NCI-H345 treated with DMSO at 0.1 percent for 48 hours (cell line): ENCODE measurements at regions not wholly inside any gene's neighbourhood (a gene's known extent, or its start where the extent isn't known, plus 50 kb on each side); places are given as distances from the start of the nearest gene placed in this dataset.

Experiments used
- DNase-seq: peaks from one replicate; lab custom pipeline; 2025; ENCODE audit not compliant: unreplicated experiment; lab: John Stamatoyannopoulos, UW

GRCh38 chr6:10305790-10306415, 109.0 kb downstream of the TFAP2A start:
- DNase-seq = no peak

GRCh38 chr6:10303608-10304506, 111.0 kb downstream of the TFAP2A start:
- DNase-seq = no peak

- no peak for DNase-seq
Observed at GRCh38 chr6:10302566-10303235, 112.2 kb downstream of the TFAP2A start.

- no peak for DNase-seq
Observed at GRCh38 chr6:10300071-10300470, 114.8 kb downstream of the TFAP2A start.

- DNase-seq = no peak
Observed at GRCh38 chr6:10297832-10298231, 117.0 kb downstream of the TFAP2A start.

- DNase-seq = no peak
Observed at GRCh38 chr6:10278746-10279145, 136.1 kb downstream of the TFAP2A start.

GRCh38 chr6:10276660-10277287, 138.1 kb downstream of the TFAP2A start:
- DNase-seq = no peak

GRCh38 chr6:10276106-10276505, 138.8 kb downstream of the TFAP2A start:
- DNase-seq = no peak

GRCh38 chr6:10272591-10272990, 142.3 kb downstream of the TFAP2A start:
- DNase-seq = no peak

- DNase-seq = no peak
Observed at GRCh38 chr6:10271982-10272381, 142.9 kb downstream of the TFAP2A start.

GRCh38 chr6:10269814-10270472, 144.9 kb downstream of the TFAP2A start:
- DNase-seq = no peak

- no peak for DNase-seq
Observed at GRCh38 chr6:10268611-10269310, 146.1 kb downstream of the TFAP2A start.

GRCh38 chr6:10268111-10268510, 146.8 kb downstream of the TFAP2A start:
- no peak for DNase-seq

GRCh38 chr6:10266462-10266861, 148.4 kb downstream of the TFAP2A start:
- no peak for DNase-seq

GRCh38 chr6:10266061-10266460, 148.8 kb downstream of the TFAP2A start:
- DNase-seq = no peak

GRCh38 chr6:10262505-10262904, 152.4 kb downstream of the TFAP2A start:
- no peak for DNase-seq

- DNase-seq = no peak
Observed at GRCh38 chr6:10259671-10260070, 155.2 kb downstream of the TFAP2A start.

- no peak for DNase-seq
Observed at GRCh38 chr6:10258341-10258740, 156.5 kb downstream of the TFAP2A start.

GRCh38 chr6:10256113-10256690, 158.7 kb downstream of the TFAP2A start:
- no peak for DNase-seq

- DNase-seq = no peak
Observed at GRCh38 chr6:10250655-10251220, 164.1 kb downstream of the TFAP2A start.
